NB4 (cell line): ENCODE measurements at regions not wholly inside any gene's neighbourhood (a gene's known extent, or its start where the extent isn't known, plus 50 kb on each side); places are given as distances from the start of the nearest gene placed in this dataset.

Source experiments
- CTCF ChIP-seq: IDR thresholded peaks from one replicate; pipeline ENCODE4 v1.5.1; 2012; ENCODE audit warnings: low read depth, low read length
- MAX ChIP-seq: IDR thresholded peaks from 2 replicates; pipeline ENCODE4 v1.6.1; 2011; ENCODE audit warnings: low read depth, low read length
- POLR2A ChIP-seq: IDR thresholded peaks from 2 replicates; pipeline ENCODE4 v1.6.1; 2011; ENCODE audit warnings: mild to moderate bottlenecking; ENCODE audit not compliant: insufficient read length; ENCODE audit errors: extremely low read depth

- TF ChIP-seq CTCF = no peak
- no peak for TF ChIP-seq POLR2A
- no peak for TF ChIP-seq MAX
Measured at GRCh38 chr12:30531731-30532678, 163.7 kb downstream of the IPO8 start.
